Psoas muscle (tissue), 7 donors: ENCODE measurements at regions not wholly inside any gene's neighbourhood (a gene's known extent, or its start where the extent isn't known, plus 50 kb on each side); places are given as distances from the start of the nearest gene placed in this dataset.

ENCODE experiments used
- ATAC-seq, 4 donors: fragments of 200-7000 bp; cut with Tn5 transposase; one replicate each; pipeline ENCODE4 v1.9.1; 2020; ENCODE audit warnings: moderate library complexity in 3 of 4, mild to moderate bottlenecking in 2 of 4
- DNase-seq, 2 donors: peaks; one replicate each; pipeline ENCODE4 v3.0.0-alpha.2; 2020
- H3K27ac ChIP-seq: fragments of 200-600 bp; one replicate; pipeline ENCODE4 v1.8.0; 2022
- H3K27me3 ChIP-seq, 3 donors: fragments of 200-600 bp in 1 of 3; one replicate each; pipeline versions ENCODE4 v1.6.1 to v1.8.0; 2013 to 2022; ENCODE audit warnings: low read length in 2 of 3, mild to moderate bottlenecking in 2 of 3, moderate library complexity in 1 of 3; ENCODE audit not compliant: insufficient read depth in 3 of 3
- H3K36me3 ChIP-seq, 2 donors: fragments of 200-600 bp in 1 of 2; one replicate each; pipeline versions ENCODE4 v1.6.1 to v1.8.0; 2013 to 2022; ENCODE audit warnings: low read depth in 1 of 2, mild to moderate bottlenecking in 1 of 2, moderate library complexity in 1 of 2; ENCODE audit not compliant: insufficient read depth in 1 of 2
- H3K4me1 ChIP-seq: fragments of 200-600 bp; one replicate; pipeline ENCODE4 v1.8.0; 2022
- H3K4me3 ChIP-seq: fragments of 200-600 bp; one replicate; pipeline ENCODE4 v1.8.0; 2022; ENCODE audit warnings: mild to moderate bottlenecking
- H3K9me3 ChIP-seq: fragments of 200-600 bp; one replicate; pipeline ENCODE4 v1.8.0; 2022
- WGBS, 3 donors: extraction: QIAGEN DNeasy Blood & Tissue Kit; methylation state at CpG; one replicate each; pipeline versions ENCODE4 v1.1.6 to v1.1.7; 2013; 5-methylcytosine and 5-hydroxymethylcytosine counted together
- intact Hi-C, 2 donors: fragments of 100-400 bp; cut with DNase I; formaldehyde crosslinking; loops; one replicate each; pipeline versions ENCODE4 v1.11.0 to v1.14.2; 2022
- TF ChIP-seq, protein P1 (sequence below): fragments of 200-600 bp; IDR thresholded peaks from one replicate; pipeline ENCODE4 v1.8.0; 2022; ENCODE audit warnings: antibody characterized with exemption
- donor health status: healthy with polysubstance abuse.
- donor health status: DM: no; HTN: no; CAD: no; lungs with moderate emphysema.
- donor health status: Bipolar disorder and iron deficiency.
- donor health status: healthy.
- donor health status: DM: yes; HTN: yes; CAD: no.
- donor health status: DM: no; HTN: no; CAD: no.
- donor health status: DM: yes; HTN: yes; CAD: no.

DNA sequence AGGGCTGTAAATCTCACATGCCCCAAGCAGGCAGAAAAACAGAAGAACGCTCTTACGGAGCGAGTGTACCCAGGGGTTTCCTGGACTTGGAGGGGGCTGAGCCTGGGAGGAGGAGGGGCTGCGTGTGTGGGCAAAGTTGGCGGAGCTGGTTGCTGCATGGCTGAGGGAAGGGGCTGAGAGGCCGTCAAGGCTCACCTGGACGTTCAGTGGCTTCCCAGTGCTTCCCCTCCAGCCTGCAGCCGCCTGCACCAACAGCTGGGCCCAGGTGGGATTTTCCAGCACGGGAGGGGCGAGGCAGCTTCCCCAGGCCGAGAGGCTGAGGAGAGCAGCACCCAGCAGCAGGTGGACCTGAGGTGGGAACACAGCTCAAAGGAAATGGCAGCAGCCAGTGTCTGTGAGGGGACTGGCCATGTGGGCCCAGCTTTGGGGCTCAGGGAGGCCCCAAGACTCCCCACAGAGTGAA, 70.6 kb upstream of the CTDP1 start:
- WGBS, 3 donors, result 77 to 83% (median 79%) methylated on average over 11 of the region's 11 CpGs
- H3K27ac ChIP-seq, result no peak overlapping the region

DNA sequence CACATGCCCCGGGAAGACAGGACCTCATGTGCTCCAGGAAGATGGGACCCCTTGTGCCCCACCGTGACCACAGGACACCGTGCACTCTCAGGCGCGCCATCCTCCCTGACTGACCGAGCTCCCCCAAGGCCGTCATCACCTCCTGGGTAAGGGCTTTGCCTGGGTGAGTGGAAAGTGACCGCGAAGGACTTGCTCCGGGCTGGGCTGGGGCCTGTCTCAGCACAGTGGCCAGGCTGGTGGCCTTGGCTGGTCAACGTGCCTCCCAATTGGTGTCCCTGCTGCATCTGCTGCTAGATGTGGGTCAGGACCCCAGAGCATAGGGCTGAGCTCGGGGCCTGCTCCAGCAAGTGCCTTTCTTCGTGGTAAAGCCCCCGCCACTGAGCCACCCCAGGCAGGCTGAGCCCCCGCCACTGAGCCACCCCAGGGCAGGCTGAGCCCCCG, 69.7 kb upstream of the CTDP1 start:
- Histone ChIP-seq H3K9me3 (no peaks in the 10 kb centered on the region), H3K36me3 (no peaks in the 10 kb centered on the region), H3K4me1 (no peaks in the 10 kb centered on the region), H3K27ac (no peak overlapping the region), H3K27me3 (peaks cover 0 to 25% (median 7%) of the 10 kb centered on the region in 3 donors), H3K4me3 (no peak overlapping the region)
- no peak for ATAC-seq
- TF ChIP-seq, protein P1, sequence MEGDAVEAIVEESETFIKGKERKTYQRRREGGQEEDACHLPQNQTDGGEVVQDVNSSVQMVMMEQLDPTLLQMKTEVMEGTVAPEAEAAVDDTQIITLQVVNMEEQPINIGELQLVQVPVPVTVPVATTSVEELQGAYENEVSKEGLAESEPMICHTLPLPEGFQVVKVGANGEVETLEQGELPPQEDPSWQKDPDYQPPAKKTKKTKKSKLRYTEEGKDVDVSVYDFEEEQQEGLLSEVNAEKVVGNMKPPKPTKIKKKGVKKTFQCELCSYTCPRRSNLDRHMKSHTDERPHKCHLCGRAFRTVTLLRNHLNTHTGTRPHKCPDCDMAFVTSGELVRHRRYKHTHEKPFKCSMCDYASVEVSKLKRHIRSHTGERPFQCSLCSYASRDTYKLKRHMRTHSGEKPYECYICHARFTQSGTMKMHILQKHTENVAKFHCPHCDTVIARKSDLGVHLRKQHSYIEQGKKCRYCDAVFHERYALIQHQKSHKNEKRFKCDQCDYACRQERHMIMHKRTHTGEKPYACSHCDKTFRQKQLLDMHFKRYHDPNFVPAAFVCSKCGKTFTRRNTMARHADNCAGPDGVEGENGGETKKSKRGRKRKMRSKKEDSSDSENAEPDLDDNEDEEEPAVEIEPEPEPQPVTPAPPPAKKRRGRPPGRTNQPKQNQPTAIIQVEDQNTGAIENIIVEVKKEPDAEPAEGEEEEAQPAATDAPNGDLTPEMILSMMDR, result no peak
- DNase-seq, result peak in 1 of 2 donors; percentile 40
- intact Hi-C loops, result no loop called here
- 90 to 96% (median 92%) methylated on average over 11 to 16 of the region's 16 CpGs for WGBS, 3 donors

More for the DNA sequence above, 70.6 kb upstream of the CTDP1 start:
- Histone ChIP-seq H3K27me3 (peaks cover 0 to 18% (median 7%) of the 10 kb centered on the region in 3 donors), H3K4me3 (no peak overlapping the region), H3K4me1 (no peaks in the 10 kb centered on the region), H3K9me3 (no peaks in the 10 kb centered on the region), H3K36me3 (no peaks in the 10 kb centered on the region)
- ATAC-seq (no peak), DNase-seq (peak in 1 of 2 donors; percentile 26)
- intact Hi-C loops, result no loop called here
- TF ChIP-seq, protein P1, result no peak

DNA sequence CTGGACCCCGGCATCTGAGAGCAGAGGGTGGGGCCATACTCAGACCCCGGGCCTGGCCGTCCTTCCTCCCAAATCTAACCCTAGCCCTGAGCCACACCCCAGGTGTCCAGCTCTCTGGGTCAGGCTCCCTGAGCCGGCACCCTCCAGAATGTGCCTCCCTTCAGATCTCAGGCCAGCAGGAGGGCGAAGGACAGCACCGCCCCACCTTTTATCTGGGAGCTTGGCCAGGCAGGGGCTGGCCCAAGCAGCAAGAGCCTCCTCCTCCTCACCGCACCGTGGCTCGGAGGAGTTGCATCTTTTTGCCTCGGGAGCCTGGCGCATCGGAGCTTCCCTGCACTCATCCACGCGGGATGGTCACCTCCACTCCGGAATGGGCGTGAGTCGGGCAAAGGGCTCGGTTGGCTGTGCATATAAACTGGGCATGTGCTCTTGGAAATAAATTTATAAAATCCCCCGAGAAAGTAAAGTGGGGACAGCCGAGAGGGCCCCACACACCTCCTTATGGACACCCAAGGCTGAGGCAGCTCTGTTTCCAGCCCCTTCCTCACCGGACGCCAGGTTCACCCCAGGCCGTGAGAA, 69.1 kb upstream of the CTDP1 start:
- H3K4me1 ChIP-seq, result no peaks in the 10 kb centered on the region
- H3K27me3 ChIP-seq, result peaks cover 0 to 30% (median 8%) of the 10 kb centered on the region in 3 donors
- H3K27ac ChIP-seq, result no peak overlapping the region
- intact Hi-C loops, result no loop called here
- DNase-seq (peak in 1 of 2 donors; percentile 53), ATAC-seq (peak in 1 of 4 donors; percentile 9)
- TF ChIP-seq, protein P1, result no peak
- H3K4me3 ChIP-seq, result no peak overlapping the region
- no peaks in the 10 kb centered on the region for H3K9me3 ChIP-seq
- 84 to 88% (median 84%) methylated on average over 22 to 23 of the region's 23 CpGs for WGBS, 3 donors
- no peaks in the 10 kb centered on the region for H3K36me3 ChIP-seq

DNA sequence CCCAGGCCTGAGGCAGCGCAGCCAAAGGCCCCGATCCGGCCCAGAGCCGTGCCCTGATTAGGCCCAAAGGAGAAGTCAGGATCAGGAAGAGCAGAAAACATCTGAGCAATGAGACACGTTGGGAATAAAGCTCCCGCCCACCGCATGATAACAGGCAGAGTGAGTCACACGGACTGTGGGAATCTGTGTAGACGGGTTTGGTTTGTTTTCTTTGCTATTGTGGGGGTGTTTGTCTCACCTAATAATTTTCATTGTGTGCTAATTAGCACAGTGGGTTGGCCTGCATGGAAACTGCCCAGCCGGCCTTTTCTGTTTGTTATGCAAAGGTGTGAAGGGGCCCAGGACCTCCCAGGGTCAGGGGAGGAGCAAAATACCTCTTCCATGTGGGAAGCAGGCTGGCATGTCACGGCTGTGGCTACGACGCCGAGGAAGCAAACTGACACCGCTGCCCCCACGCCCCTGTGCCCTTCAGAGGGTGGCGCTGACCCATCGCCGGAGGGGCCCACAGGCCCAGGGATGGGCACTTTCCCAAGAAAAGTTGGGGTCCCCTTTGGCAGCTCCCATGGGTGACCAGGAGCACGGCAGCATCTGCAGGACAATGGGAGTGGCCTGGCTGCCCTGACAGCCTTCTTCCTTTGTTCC, 68.4 kb upstream of the CTDP1 start:
- DNase-seq (peak; percentile 46 to 52), ATAC-seq (peak in 2 of 4 donors; percentile 40)
- 78 to 79% (median 79%) methylated on average over 20 of the region's 20 CpGs for WGBS, 3 donors
- H3K27me3 ChIP-seq, result peaks cover 0 to 32% (median 7%) of the 10 kb centered on the region in 3 donors
- intact Hi-C loops, result no loop called here
- no peaks in the 10 kb centered on the region for H3K36me3 ChIP-seq
- TF ChIP-seq, protein P1, result no peak
- no peaks in the 10 kb centered on the region for H3K9me3 ChIP-seq
- no peaks in the 10 kb centered on the region for H3K4me1 ChIP-seq
- H3K4me3 ChIP-seq, result no peak overlapping the region
- H3K27ac ChIP-seq, result no peak overlapping the region
